HS-27A (cell line): ENCODE measurements at regions not wholly inside any gene's neighbourhood (a gene's known extent, or its start where the extent isn't known, plus 50 kb on each side); places are given as distances from the start of the nearest gene placed in this dataset.

ENCODE experiments used
- DNase-seq: peaks from one replicate; pipeline ENCODE4 v3.0.0-alpha.2; 2012; ENCODE audit warnings: low read depth, missing footprints

GRCh38 chr12:77406219-77406905, 341.0 kb upstream of the E2F7 start:
- DNase-seq, result no peak

- peak; percentile 22 for DNase-seq
Observed at GRCh38 chr12:77402716-77403115, 337.3 kb upstream of the E2F7 start.

GRCh38 chr12:77401770-77402081, 336.4 kb upstream of the E2F7 start:
- no peak for DNase-seq

GRCh38 chr12:77401064-77401769, 335.8 kb upstream of the E2F7 start:
- no peak for DNase-seq

GRCh38 chr12:77392467-77393088, 327.2 kb upstream of the E2F7 start:
- DNase-seq, result no peak

GRCh38 chr12:77388445-77389265, 323.3 kb upstream of the E2F7 start:
- no peak for DNase-seq

GRCh38 chr12:77387671-77388070, 322.3 kb upstream of the E2F7 start:
- DNase-seq, result no peak

GRCh38 chr12:77387214-77387613, 321.8 kb upstream of the E2F7 start:
- no peak for DNase-seq

- DNase-seq, result no peak
Observed at GRCh38 chr12:77384941-77385340, 319.6 kb upstream of the E2F7 start.

- DNase-seq, result no peak
Observed at GRCh38 chr12:77382096-77382742, 316.9 kb upstream of the E2F7 start.

GRCh38 chr12:77377622-77378021, 312.3 kb upstream of the E2F7 start:
- DNase-seq, result no peak

- DNase-seq, result no peak
Observed at GRCh38 chr12:77377116-77377515, 311.7 kb upstream of the E2F7 start.

GRCh38 chr12:77374673-77375072, 309.3 kb upstream of the E2F7 start:
- no peak for DNase-seq

GRCh38 chr12:77372494-77372893, 307.1 kb upstream of the E2F7 start:
- DNase-seq, result no peak

- no peak for DNase-seq
Observed at GRCh38 chr12:77372026-77372425, 306.7 kb upstream of the E2F7 start.

- DNase-seq, result no peak
Observed at GRCh38 chr12:77368379-77368778, 303.0 kb upstream of the E2F7 start.

- no peak for DNase-seq
Observed at GRCh38 chr12:77366616-77367015, 301.2 kb upstream of the E2F7 start.

- no peak for DNase-seq
Observed at GRCh38 chr12:77364400-77364799, 299.0 kb upstream of the E2F7 start.

GRCh38 chr12:77362509-77363210, 297.3 kb upstream of the E2F7 start:
- DNase-seq, result no peak

GRCh38 chr12:77357655-77358054, 292.3 kb upstream of the E2F7 start:
- DNase-seq, result peak; percentile 59

- no peak for DNase-seq
Observed at GRCh38 chr12:77354766-77355362, 289.5 kb upstream of the E2F7 start.
